Activated naive CD8-positive, alpha-beta T cell treated with anti-CD3 and anti-CD28 coated beads, Interleukin-2, amount 50 U/mL, for 24 hours (primary cell): ENCODE measurements at regions not wholly inside any gene's neighbourhood (a gene's known extent, or its start where the extent isn't known, plus 50 kb on each side); places are given as distances from the start of the nearest gene placed in this dataset.
"Not testable (repeated sequence)": the region's sequence is repeated elsewhere in the genome, so short reads cannot be mapped to it uniquely, and the experiment has no call there.

Experiments
- ATAC-seq: fragments of 150-1000 bp; cut with Tn5 transposase; one replicate; pipeline ENCODE4 v1.10.0; 2021
- DNase-seq: peaks from one replicate; pipeline ENCODE4 v3.0.0; 2021
- H3K27ac Mint-ChIP-seq: one replicate; pipeline ENCODE4 v1.8.0; 2021; ENCODE audit warnings: mild to moderate bottlenecking, mixed read lengths
- H3K27me3 Mint-ChIP-seq: one replicate; pipeline ENCODE4 v1.8.0; 2021; ENCODE audit warnings: mixed read lengths
- H3K36me3 Mint-ChIP-seq: one replicate; pipeline ENCODE4 v1.8.0; 2021; ENCODE audit warnings: low read depth, mixed read lengths
- H3K4me1 Mint-ChIP-seq: one replicate; pipeline ENCODE4 v1.8.0; 2021; ENCODE audit warnings: mixed read lengths
- H3K4me3 Mint-ChIP-seq: one replicate; pipeline ENCODE4 v1.8.0; 2021; ENCODE audit warnings: mild to moderate bottlenecking, moderate library complexity, mixed read lengths
- H3K9me3 Mint-ChIP-seq: one replicate; pipeline ENCODE4 v1.8.0; 2021; ENCODE audit warnings: mixed read lengths

DNA sequence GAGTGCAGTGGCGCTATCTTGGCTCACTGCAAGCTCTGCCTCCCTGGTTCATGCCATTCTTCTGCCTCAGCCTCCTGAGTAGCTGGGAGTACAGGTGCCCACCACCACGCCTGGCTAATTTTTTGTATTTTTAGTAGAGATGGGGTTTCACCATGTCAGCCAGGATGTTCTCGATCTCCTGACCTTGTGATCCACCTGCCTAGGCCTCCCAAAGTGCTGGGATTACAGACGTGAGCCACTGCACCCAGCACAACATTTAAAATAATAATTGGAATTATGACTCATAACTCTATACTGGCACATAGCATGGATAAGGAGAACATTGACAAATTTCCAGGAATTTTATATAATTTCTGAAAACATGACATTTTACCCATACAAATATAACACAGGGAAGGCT is 54.2 kb downstream of the DBET start:
- not testable (repeated sequence) for H3K36me3 Mint-ChIP-seq, H3K27me3 Mint-ChIP-seq, H3K4me3 Mint-ChIP-seq, H3K9me3 Mint-ChIP-seq, DNase-seq, H3K4me1 Mint-ChIP-seq, H3K27ac Mint-ChIP-seq, ATAC-seq

DNA sequence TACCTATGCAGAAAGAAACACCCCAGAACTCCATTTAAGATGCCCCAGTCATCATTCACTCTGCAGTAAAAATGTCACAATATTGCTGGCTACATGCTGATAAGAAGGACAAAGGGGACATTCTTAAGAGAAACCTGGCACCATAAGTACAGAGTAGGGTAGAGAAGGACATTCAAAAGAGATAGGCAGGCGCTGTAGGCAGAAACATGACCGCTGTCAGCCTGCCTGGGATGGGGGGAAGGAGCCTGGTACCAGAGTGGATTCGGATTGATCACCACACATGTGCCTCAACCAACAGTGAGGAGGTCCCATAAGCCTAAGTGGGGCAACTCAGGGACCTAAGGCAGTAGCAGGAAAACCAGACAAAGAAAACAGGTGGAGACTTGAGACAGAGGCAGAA is 54.1 kb upstream of the DUX4 start:
- H3K36me3 Mint-ChIP-seq, H3K4me1 Mint-ChIP-seq, DNase-seq, H3K27ac Mint-ChIP-seq, H3K4me3 Mint-ChIP-seq, H3K9me3 Mint-ChIP-seq, H3K27me3 Mint-ChIP-seq, ATAC-seq: not testable (repeated sequence)

DNA sequence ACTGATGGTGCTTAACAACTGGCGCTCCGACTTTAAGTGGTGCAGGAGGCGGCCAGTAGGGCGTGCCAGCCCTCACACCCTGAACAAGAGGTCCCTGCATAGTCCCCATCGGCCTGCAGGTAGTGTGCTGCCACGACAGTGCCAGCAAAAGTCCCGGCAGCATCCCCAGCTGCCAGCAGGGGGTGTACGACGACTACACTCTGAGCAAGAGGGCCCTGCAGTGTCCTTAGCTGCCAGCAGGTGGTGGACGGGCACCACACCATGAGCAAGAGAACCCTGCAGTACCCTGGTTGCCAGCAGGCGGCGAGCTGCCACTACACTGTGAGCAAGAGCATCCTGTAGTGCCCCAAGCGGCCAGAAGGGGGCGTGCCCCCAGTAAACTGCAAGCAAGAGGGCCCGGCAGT is 53.5 kb upstream of the DUX4 start:
- not testable (repeated sequence) for H3K27me3 Mint-ChIP-seq, H3K4me3 Mint-ChIP-seq, H3K36me3 Mint-ChIP-seq, H3K27ac Mint-ChIP-seq, H3K4me1 Mint-ChIP-seq, H3K9me3 Mint-ChIP-seq, DNase-seq
- peak; percentile 76 for ATAC-seq

DNA sequence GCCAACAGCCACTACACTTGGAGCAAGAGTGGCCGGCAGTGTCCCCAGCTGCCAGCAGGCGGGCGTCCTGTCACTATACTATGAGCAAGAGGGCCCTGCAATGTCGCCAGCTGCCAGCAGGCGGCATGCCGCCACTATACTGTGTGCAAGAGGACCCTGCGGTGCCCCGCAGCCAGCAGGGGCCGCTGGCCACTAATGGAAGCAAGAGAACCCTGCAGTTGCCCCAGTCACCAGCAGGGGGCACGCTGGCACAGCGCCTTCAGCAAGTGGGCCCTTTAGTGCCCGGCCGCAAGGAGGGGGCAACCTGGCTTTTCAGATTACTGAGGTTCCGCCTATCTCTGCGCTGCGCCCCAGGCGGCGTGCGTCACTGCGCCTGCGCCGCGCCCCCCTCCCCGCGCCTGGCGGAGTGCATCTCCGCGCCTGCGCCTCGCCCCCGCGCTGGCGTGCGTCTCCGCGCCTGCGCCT is 53.0 kb upstream of the DUX4 start:
- ATAC-seq (peak; percentile 64), DNase-seq (peak; percentile 11)
- H3K36me3 Mint-ChIP-seq, H3K9me3 Mint-ChIP-seq, H3K27me3 Mint-ChIP-seq, H3K27ac Mint-ChIP-seq, H3K4me1 Mint-ChIP-seq, H3K4me3 Mint-ChIP-seq: not testable (repeated sequence)

DNA sequence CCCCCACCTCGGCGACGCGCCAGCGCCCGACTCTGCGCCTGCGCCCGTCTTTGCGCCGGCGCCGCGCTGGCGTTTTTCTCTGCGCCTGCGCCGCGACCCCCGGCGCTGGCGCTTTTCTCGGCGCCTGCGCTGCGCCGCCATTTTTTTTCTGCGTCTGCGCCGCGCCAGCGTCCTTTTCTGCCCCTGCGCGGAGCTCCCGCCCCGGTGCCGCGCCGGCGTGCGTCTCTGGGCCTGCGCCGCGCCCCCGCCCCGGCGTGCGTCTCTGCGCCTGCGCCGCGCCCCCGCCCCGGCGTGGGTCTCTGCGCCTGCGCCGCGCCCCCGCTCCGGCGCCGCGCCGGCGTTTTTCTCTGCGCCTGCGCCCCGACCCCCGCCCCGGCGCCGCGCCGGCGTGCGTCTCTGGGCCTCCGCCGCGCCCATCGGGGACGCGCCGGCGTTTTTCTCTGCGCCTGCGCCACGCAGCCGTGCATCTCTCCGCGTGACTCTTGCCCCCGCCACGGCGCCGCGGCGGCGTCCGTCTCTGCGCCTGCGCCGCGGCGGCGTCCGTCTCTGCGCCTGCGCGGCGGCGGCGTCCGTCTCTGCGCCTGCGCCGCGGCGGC is 52.4 kb upstream of the DUX4 start:
- not testable (repeated sequence) for H3K4me3 Mint-ChIP-seq, H3K4me1 Mint-ChIP-seq, ATAC-seq, H3K36me3 Mint-ChIP-seq, H3K27ac Mint-ChIP-seq, H3K9me3 Mint-ChIP-seq, H3K27me3 Mint-ChIP-seq, DNase-seq

DNA sequence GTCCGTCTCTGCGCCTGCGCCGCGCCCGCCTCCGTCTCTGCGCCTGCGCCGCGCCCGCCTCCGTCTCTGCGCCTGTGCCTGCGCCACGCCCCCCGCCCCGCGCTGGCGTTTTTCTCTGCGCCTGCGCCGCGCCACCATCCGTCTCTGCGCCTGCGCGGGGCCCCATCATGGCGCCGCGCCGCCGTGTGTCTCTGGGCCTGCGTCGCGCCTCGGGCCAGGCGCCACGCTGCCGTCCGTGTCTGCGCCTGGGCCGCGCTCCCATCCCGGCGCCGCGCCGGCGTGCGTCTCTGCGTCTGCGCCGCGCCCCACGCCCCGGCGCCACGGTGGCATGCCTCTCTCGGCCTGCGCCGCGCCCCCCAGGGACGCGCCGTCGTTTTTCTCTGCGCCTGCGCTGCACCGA is 51.8 kb upstream of the DUX4 start:
- H3K4me1 Mint-ChIP-seq = no peaks in the 10 kb centered on the region
- no peak for ATAC-seq
- no peaks in the 10 kb centered on the region for H3K9me3 Mint-ChIP-seq

DNA sequence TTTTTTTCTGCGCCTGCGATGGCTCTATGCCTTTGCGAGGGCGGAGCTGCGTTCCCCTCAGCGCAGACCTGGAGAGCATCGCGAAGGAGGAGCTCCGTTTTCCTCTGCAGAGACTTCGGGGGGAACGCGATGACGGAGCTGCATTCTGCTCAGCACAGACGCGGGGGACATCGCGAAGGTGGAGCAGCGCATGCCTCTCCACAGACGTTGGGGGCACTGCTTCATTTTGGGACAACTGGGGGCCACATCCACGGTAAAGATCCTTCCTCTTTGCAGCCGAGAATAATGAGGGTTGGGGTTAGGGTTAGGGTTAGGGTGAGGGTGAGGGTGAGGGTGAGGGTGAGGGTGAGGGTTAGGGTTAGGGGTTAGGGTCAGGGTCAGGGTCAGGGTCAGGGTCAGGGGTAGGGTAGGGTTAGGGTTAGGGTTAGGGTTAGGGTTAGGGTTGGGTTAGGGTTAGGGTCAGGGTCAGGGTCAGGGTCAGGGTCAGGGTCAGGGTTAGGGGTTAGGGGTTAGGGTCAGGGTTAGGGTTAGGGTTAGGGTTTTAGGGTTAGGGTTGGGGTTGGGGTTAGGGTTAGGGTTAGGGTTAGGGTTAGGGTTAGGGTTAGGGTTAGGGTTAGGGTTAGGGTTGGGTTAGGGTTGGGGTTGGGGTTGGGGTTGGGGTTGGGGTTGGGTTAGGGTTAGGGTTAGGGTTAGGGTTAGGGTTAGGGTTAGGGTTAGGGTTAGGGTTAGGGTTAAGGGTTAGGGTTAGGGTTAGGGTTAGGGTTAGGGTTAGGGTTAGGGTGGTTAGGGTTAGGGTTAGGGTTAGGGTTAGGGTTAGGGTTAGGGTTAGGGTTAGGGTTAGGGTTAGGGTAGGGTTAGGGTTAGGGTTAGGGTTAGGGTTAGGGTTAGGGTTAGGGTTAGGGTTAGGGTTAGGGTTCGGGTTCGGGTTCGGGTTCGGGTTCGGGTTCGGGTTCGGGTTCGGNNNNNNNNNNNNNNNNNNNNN is 51.1 kb upstream of the DUX4 start:
- not testable (repeated sequence) for H3K27ac Mint-ChIP-seq, H3K9me3 Mint-ChIP-seq, ATAC-seq, H3K4me1 Mint-ChIP-seq, H3K27me3 Mint-ChIP-seq, H3K4me3 Mint-ChIP-seq, H3K36me3 Mint-ChIP-seq
- peak; percentile 20 for DNase-seq

More for the DNA sequence above, 51.8 kb upstream of the DUX4 start:
- Mint-ChIP-seq H3K4me3 (no peak overlapping the region), H3K36me3 (no peaks in the 10 kb centered on the region), H3K27me3 (no peaks in the 10 kb centered on the region), H3K27ac (no peak overlapping the region)
- no peak for DNase-seq
